LNCaP clone FGC (cell line): ENCODE measurements at regions not wholly inside any gene's neighbourhood (a gene's known extent, or its start where the extent isn't known, plus 50 kb on each side); places are given as distances from the start of the nearest gene placed in this dataset.

ENCODE experiments used
- DNase-seq: peaks from one replicate; pipeline ENCODE4 v3.0.0-alpha.2; 2011; ENCODE audit warnings: low read depth
- H3K4me3 ChIP-seq: 2 replicates; pipeline ENCODE4 v1.5.1; 2011; ENCODE audit warnings: mild to moderate bottlenecking, low read depth, low read length, control low read depth
- CTCF ChIP-seq: IDR thresholded peaks from 2 replicates; pipeline ENCODE4 v1.5.1; 2012; ENCODE audit warnings: mild to moderate bottlenecking; ENCODE audit not compliant: control insufficient read depth, insufficient read depth; ENCODE audit errors: extremely low read depth

GRCh38 chr2:106685180-106685897 is 198.2 kb downstream of the CD8B2 start:
- no peak for DNase-seq
- no peak for TF ChIP-seq CTCF
- H3K4me3 ChIP-seq = no peak overlapping the region

- no peak for DNase-seq
- TF ChIP-seq CTCF = no peak
These were observed 199.2 kb downstream of the ST6GAL2 start for GRCh38 chr2:106686814-106687213.

GRCh38 chr2:106694964-106695470 is 190.9 kb downstream of the ST6GAL2 start:
- no peak for DNase-seq
- TF ChIP-seq CTCF = no peak
- H3K4me3 ChIP-seq = no peak overlapping the region

More at GRCh38 chr2:106686814-106687213, 199.2 kb downstream of the ST6GAL2 start:
- H3K4me3 ChIP-seq = no peak overlapping the region

GRCh38 chr2:106695919-106696318 is 190.0 kb downstream of the ST6GAL2 start:
- TF ChIP-seq CTCF = no peak
- no peak for DNase-seq
- no peak overlapping the region for H3K4me3 ChIP-seq

- no peak overlapping the region for H3K4me3 ChIP-seq
- TF ChIP-seq CTCF = no peak
- no peak for DNase-seq
These were observed 185.4 kb downstream of the ST6GAL2 start for GRCh38 chr2:106700616-106701015.

GRCh38 chr2:106701203-106702022 is 184.6 kb downstream of the ST6GAL2 start:
- no peak for DNase-seq
- no peak overlapping the region for H3K4me3 ChIP-seq
- TF ChIP-seq CTCF = no peak

- H3K4me3 ChIP-seq = no peak overlapping the region
- TF ChIP-seq CTCF = no peak
- no peak for DNase-seq
These were observed 182.8 kb downstream of the ST6GAL2 start for GRCh38 chr2:106703161-106703560.
